HCT116 (cell line): ENCODE measurements at regions not wholly inside any gene's neighbourhood (a gene's known extent, or its start where the extent isn't known, plus 50 kb on each side); places are given as distances from the start of the nearest gene placed in this dataset.

Source experiments
- ATAC-seq: fragments of 200-7000 bp; cut with Tn5 transposase; 2 replicates; pipeline ENCODE4 v1.9.1; 2020; ENCODE audit warnings: mild to moderate bottlenecking, moderate library complexity
- BruUV-seq: library from RNA; stranded (reverse); fragments of 400-500 nt; replicated peaks from 2 replicates; lab custom pipeline; 2021; lab: Mats Ljungman, UMichigan
- CTCF ChIA-PET: fragments of 300-600 bp; sonication (Branson Sonifier 250); formaldehyde crosslinking; loops from one replicate; lab custom pipeline; 2021; ENCODE audit warnings: antibody characterized with exemption; lab: Charles Lee
- POLR2A ChIA-PET: fragments of 300-600, 350-600 bp; sonication (Branson Sonifier 250); formaldehyde crosslinking; loops from one replicate; lab custom pipeline; 2021; ENCODE audit warnings: antibody characterized with exemption; lab: Charles Lee
- RAD21 ChIA-PET, 2 experiments: fragments of 300-600 bp; sonication (Branson Sonifier 250); formaldehyde crosslinking; loops; one replicate each; lab custom pipeline; 2023; ENCODE audit warnings: low total read pairs in 2 of 2; ENCODE audit not compliant: uncharacterized antibody in 2 of 2, unreplicated experiment in 2 of 2, low non-redundant PET in 1 of 2; lab: Charles Lee
- DNase-seq: peaks from one replicate; pipeline ENCODE4 v3.0.0-alpha.2; 2010; ENCODE audit warnings: low read depth, low spot score
- H2AFZ ChIP-seq: fragments of 200-600 bp; shearing (Covaris generic), sonication (generic); 2 replicates; pipeline ENCODE4 v1.6.1; 2017; ENCODE audit warnings: low read depth, mixed run types, mixed read lengths, antibody characterized with exemption, low read length; ENCODE audit not compliant: poor library complexity, severe bottlenecking
- H3K27ac ChIP-seq: 2 replicates; pipeline ENCODE4 v1.5.1; 2012; ENCODE audit warnings: low read depth, low read length
- H3K27me3 ChIP-seq: fragments of 200-600 bp; sonication (generic); 2 replicates; pipeline ENCODE4 v1.6.1; 2016; ENCODE audit warnings: mixed run types, low read length, mixed read lengths; ENCODE audit not compliant: insufficient read depth
- H3K36me3 ChIP-seq, 2 experiments: fragments of 200-500 bp in 1 of 2; fragments of 200-600 bp in 1 of 2; sonication (Bioruptor generic) in 1 of 2; sonication (generic) in 1 of 2; 2 replicates each; pipeline versions ENCODE4 v1.5.1 to v1.6.1; 2014 to 2016; ENCODE audit warnings: low read length in 2 of 2, inconsistent platforms in 1 of 2, mixed read lengths in 1 of 2, mixed run types in 1 of 2; ENCODE audit not compliant: insufficient read depth in 2 of 2, control insufficient read depth in 1 of 2
- H3K4me1 ChIP-seq, 2 experiments: fragments of 200-600 bp in 1 of 2; sonication (generic) in 1 of 2; 2 replicates each; pipeline versions ENCODE4 v1.5.1 to v1.6.1; 2012 to 2017; ENCODE audit warnings: low read length in 2 of 2, inconsistent platforms in 1 of 2, mild to moderate bottlenecking in 1 of 2, mixed read lengths in 1 of 2, mixed run types in 1 of 2, moderate library complexity in 1 of 2; ENCODE audit not compliant: insufficient read depth in 2 of 2, control insufficient read depth in 1 of 2
- H3K4me2 ChIP-seq: fragments of 200-600 bp; sonication (generic); 2 replicates; pipeline ENCODE4 v1.6.1; 2017; ENCODE audit warnings: mixed run types, low read length, mixed read lengths
- H3K4me3 ChIP-seq, 2 experiments: fragments of 200-600 bp in 1 of 2; sonication (generic) in 1 of 2; replicated peaks in 1 of 2; 2 replicates each; pipeline ENCODE4 v1.5.1; 2011 to 2016; ENCODE audit warnings: low read length in 2 of 2, control low read depth in 1 of 2, low read depth in 1 of 2, mild to moderate bottlenecking in 1 of 2, mixed read lengths in 1 of 2, mixed run types in 1 of 2
- H3K79me2 ChIP-seq: fragments of 200-600 bp; sonication (generic); 2 replicates; pipeline ENCODE4 v1.6.1; 2017; ENCODE audit warnings: mild to moderate bottlenecking, mixed run types, low read length, moderate library complexity, mixed read lengths; ENCODE audit not compliant: insufficient read depth
- H3K9ac ChIP-seq: fragments of 200-600 bp; sonication (generic); 2 replicates; pipeline ENCODE4 v1.6.1; 2016; ENCODE audit warnings: low read length, mixed read lengths
- H3K9me2 ChIP-seq: fragments of 200-600 bp; sonication (generic), shearing (Covaris generic); 2 replicates; pipeline ENCODE4 v1.6.1; 2017; ENCODE audit warnings: mixed run types, mild to moderate bottlenecking, moderate library complexity; ENCODE audit not compliant: insufficient read depth
- H3K9me3 ChIP-seq, 2 experiments: fragments of 200-500 bp in 1 of 2; fragments of 200-600 bp in 1 of 2; sonication (Bioruptor generic) in 1 of 2; sonication (generic) in 1 of 2; 2 replicates each; pipeline ENCODE4 v1.6.1; 2014 to 2017; ENCODE audit warnings: low read length in 2 of 2, mixed read lengths in 2 of 2, inconsistent platforms in 1 of 2, low read depth in 1 of 2, mild to moderate bottlenecking in 1 of 2, mixed run types in 1 of 2, moderate library complexity in 1 of 2; ENCODE audit not compliant: control insufficient read depth in 1 of 2, insufficient read depth in 1 of 2
- H4K20me1 ChIP-seq: fragments of 200-600 bp; sonication (generic), shearing (Covaris generic); 2 replicates; pipeline ENCODE4 v1.6.1; 2017; ENCODE audit warnings: mixed run types, mild to moderate bottlenecking, moderate library complexity; ENCODE audit not compliant: insufficient read depth
- FOSL1 ChIP-seq: IDR thresholded peaks from 2 replicates; pipeline ENCODE4 v1.6.1; 2012; ENCODE audit warnings: low read depth
- POLR2A ChIP-seq: IDR thresholded peaks from 2 replicates; pipeline ENCODE4 v1.7.0; 2011; ENCODE audit warnings: borderline replicate concordance; ENCODE audit not compliant: insufficient read depth, insufficient read length; ENCODE audit errors: extremely low read depth
- POLR2AphosphoS5 ChIP-seq: IDR thresholded peaks from 2 replicates; pipeline ENCODE4 v1.6.1; 2011; ENCODE audit warnings: mild to moderate bottlenecking, low read depth, low read length, moderate library complexity
- SP1 ChIP-seq: IDR thresholded peaks from 2 replicates; pipeline ENCODE4 v1.6.1; 2012; ENCODE audit warnings: low read depth
- YY1 ChIP-seq: IDR thresholded peaks from 2 replicates; pipeline ENCODE4 v1.6.1; 2011; ENCODE audit warnings: low read length, low read depth, moderate library complexity, mild to moderate bottlenecking; ENCODE audit not compliant: insufficient replicate concordance; ENCODE audit errors: extremely low read depth
- ZFX ChIP-seq: fragments of 450-650 bp; IDR thresholded peaks from 2 replicates; pipeline ENCODE4 v1.6.1; 2017
- intact Hi-C: fragments of 100-400 bp; cut with micrococcal nuclease; formaldehyde crosslinking; loops from 2 replicates; pipeline ENCODE4 v1.10.0; 2022
- TF ChIP-seq, protein P1 (sequence below): IDR thresholded peaks from 2 replicates; pipeline ENCODE4 v1.6.1; 2011; ENCODE audit warnings: mild to moderate bottlenecking, low read length, moderate library complexity; ENCODE audit not compliant: insufficient replicate concordance; ENCODE audit errors: extremely low read depth
- TF ChIP-seq, protein P2 (sequence below): IDR thresholded peaks from 2 replicates; pipeline ENCODE4 v1.6.1; 2012; ENCODE audit warnings: low read depth

DNA sequence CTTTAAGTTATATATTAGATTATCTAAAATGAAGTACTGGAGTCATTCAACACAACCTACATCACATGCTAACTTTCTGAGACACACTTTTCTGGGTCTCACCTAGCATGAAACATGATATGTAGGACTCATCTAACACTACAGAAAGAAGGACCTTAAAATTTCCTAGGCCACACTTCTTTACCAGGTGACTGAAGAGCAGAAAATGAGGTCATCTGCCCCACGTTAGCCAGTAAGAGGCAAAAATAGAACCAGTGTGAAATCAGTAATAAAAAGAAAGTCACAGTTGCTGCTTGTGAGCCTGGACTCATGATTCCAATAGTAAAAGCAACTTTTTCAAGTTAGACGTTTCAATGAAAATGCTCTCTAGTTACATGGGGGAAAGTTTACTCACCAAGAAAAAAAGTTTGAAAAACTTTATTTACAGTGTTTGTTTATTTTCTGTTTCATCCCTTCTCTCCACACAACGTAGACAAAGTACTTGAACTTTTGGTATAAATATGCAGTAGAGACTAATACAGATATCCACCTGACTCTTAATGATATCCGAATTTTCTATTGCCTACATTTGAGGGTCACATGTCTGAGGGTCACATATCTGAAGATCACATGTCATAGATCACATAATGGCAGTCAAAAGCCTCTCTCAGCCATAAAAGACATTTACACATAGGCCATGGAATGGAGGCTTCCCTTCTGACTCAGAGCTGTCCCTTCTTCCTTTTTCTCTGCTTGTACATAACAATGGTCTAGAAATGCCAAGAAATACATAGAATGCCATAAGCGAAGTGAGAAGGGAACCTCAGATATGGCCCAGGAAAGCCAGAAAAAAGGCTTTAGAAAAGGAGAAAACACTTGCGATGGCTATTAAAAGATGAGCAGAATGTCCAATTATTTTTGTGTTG, 362.9 kb downstream of the ZEB2 start:
- H3K9ac ChIP-seq, result no peak overlapping the region
- no peaks in the 10 kb centered on the region for H3K4me1 ChIP-seq
- no peaks in the 10 kb centered on the region for H3K27me3 ChIP-seq
- peaks cover 5% of the 10 kb centered on the region for H3K9me2 ChIP-seq
- no peak for ATAC-seq
- H3K4me2 ChIP-seq, result no peak overlapping the region
- H3K79me2 ChIP-seq, result no peaks in the 10 kb centered on the region
- H2AFZ ChIP-seq, result no peak overlapping the region
- ChIA-PET CTCF (no interaction called here), POLR2A (no interaction called here), RAD21 (no interaction called here)
- no peaks in the 10 kb centered on the region for H3K36me3 ChIP-seq
- no peaks in the 10 kb centered on the region for H3K9me3 ChIP-seq
- DNase-seq, result no peak
- no TSS peak for BruUV-seq
- no peak overlapping the region for H3K4me3 ChIP-seq
- intact Hi-C loops, result no loop called here
- no peak overlapping the region for H3K27ac ChIP-seq
- TF ChIP-seq ZFX (no peak), POLR2AphosphoS5 (no peak), POLR2A (no peak), FOSL1 (no peak), YY1 (no peak), SP1 (no peak)
- TF ChIP-seq, protein P1, sequence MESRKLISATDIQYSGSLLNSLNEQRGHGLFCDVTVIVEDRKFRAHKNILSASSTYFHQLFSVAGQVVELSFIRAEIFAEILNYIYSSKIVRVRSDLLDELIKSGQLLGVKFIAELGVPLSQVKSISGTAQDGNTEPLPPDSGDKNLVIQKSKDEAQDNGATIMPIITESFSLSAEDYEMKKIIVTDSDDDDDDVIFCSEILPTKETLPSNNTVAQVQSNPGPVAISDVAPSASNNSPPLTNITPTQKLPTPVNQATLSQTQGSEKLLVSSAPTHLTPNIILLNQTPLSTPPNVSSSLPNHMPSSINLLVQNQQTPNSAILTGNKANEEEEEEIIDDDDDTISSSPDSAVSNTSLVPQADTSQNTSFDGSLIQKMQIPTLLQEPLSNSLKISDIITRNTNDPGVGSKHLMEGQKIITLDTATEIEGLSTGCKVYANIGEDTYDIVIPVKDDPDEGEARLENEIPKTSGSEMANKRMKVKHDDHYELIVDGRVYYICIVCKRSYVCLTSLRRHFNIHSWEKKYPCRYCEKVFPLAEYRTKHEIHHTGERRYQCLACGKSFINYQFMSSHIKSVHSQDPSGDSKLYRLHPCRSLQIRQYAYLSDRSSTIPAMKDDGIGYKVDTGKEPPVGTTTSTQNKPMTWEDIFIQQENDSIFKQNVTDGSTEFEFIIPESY, result no peak
- TF ChIP-seq, protein P2, sequence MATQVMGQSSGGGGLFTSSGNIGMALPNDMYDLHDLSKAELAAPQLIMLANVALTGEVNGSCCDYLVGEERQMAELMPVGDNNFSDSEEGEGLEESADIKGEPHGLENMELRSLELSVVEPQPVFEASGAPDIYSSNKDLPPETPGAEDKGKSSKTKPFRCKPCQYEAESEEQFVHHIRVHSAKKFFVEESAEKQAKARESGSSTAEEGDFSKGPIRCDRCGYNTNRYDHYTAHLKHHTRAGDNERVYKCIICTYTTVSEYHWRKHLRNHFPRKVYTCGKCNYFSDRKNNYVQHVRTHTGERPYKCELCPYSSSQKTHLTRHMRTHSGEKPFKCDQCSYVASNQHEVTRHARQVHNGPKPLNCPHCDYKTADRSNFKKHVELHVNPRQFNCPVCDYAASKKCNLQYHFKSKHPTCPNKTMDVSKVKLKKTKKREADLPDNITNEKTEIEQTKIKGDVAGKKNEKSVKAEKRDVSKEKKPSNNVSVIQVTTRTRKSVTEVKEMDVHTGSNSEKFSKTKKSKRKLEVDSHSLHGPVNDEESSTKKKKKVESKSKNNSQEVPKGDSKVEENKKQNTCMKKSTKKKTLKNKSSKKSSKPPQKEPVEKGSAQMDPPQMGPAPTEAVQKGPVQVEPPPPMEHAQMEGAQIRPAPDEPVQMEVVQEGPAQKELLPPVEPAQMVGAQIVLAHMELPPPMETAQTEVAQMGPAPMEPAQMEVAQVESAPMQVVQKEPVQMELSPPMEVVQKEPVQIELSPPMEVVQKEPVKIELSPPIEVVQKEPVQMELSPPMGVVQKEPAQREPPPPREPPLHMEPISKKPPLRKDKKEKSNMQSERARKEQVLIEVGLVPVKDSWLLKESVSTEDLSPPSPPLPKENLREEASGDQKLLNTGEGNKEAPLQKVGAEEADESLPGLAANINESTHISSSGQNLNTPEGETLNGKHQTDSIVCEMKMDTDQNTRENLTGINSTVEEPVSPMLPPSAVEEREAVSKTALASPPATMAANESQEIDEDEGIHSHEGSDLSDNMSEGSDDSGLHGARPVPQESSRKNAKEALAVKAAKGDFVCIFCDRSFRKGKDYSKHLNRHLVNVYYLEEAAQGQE, result no peak
- TF ChIP-seq, all 23 proteins: peak for 0
- H4K20me1 ChIP-seq, result no peaks in the 10 kb centered on the region
